HG02885 (cell line): ENCODE measurements at regions not wholly inside any gene's neighbourhood (a gene's known extent, or its start where the extent isn't known, plus 50 kb on each side); places are given as distances from the start of the nearest gene placed in this dataset.
"Not testable (repeated sequence)": the region's sequence is repeated elsewhere in the genome, so short reads cannot be mapped to it uniquely, and the experiment has no call there.

Source experiments
- ATAC-seq: cut with Tn5 transposase; IDR thresholded peaks from one replicate; pipeline ENCODE4 v1.9.1; 2021; ENCODE audit warnings: mild to moderate bottlenecking; ENCODE audit not compliant: unreplicated experiment, poor library complexity

DNA sequence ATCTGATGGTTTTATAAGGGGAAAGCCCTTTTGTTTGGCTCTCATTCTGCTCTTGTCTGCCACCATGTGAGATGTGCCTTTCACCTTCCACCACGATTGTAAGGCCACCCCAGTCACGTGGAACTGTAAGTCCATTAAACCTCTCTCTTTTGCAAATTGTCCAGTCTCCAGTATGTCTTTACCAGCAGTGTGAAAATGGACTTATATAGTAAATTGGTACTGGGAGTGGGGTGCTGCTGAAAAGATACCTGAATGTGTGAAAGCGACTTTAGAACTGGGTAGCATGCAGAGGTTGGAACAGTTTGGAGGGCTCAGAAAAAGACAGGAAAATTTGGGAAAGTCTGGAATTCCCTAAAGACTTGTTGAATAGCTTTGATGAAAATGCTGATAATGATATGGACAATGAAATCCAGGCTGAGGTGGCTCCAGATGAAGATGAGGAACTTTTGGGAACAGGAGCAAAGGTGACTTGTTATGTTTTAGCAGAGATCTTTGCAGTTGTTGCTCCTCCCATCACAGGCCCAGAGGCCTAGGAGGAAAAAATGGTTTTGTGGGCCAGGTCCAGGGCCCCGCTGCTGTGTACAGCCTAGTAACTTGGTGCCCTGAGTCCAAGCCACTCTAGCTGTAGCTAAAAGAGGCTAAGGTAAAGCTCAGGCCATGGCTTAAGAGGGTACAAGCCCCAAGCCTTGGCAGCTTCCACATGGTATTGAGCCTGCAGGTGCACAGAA, 275.7 kb upstream of the NPSR1 start:
- ATAC-seq, result no peak

DNA sequence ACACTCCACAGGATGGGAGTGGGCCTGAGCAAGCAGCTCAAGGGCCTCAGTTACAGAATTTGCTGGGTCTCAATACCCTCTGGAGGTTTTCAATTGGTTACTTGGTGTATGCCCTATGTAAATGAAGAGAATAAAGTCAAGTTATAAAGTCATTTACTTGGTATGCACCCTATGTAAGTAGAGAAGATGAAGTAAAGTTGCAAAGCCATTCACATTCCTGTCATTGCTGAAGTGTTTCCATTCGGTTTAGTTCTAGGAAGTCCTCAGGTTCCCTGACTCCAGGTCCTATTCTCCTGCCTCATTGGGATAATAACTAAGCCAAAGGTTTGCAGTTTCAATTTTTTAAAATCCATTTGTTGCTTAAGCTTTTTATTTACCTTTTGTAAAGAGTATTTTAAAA, 272.6 kb upstream of the NPSR1 start:
- no peak for ATAC-seq

GRCh38 chr7:34389332-34390078, 268.5 kb upstream of the NPSR1 start:
- ATAC-seq, result no peak

DNA sequence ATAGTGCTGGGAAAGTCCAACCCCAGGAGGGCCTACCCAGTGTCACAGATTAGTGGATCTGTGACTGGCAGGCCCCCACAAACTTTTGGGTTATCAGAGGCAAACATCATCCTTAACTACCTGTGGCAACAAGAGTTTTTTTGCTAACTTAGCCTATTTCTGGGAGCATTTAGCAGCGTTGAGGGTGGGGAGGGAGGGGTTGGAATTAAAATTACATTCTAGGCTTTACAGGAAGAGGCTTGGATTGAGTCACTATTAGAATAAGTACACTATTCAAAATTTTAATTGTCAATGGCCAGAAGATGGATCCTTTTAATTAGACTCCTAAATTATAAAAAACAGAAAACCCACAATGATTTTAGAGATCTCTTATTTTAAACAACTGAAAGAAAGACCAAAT, 267.9 kb upstream of the NPSR1 start:
- no peak for ATAC-seq

DNA sequence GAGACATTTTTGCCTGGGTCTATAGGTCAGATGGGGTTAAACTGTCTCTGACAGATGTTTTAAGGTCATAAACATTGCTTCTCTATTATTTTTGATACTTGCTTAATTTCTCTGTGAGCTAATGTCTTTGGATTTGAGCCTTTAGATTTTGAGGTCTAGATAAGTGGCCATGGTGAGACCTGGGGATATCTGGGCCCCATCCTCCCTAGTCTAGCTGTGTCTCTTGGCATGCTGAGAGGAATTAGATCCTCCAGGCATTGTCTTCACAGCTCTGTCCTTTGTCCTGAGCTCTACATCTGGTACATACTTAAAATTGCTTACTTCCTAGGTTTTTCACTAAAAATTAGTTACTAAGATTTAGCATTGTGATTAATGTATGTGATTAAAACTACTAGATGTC, 265.0 kb upstream of the NPSR1 start:
- ATAC-seq, result no peak

- ATAC-seq, result no peak
These were observed 261.5 kb upstream of the NPSR1 start for GRCh38 chr7:34396437-34397064.

- ATAC-seq, result no peak
These were observed 256.2 kb upstream of the NPSR1 start for GRCh38 chr7:34401776-34402175.

DNA sequence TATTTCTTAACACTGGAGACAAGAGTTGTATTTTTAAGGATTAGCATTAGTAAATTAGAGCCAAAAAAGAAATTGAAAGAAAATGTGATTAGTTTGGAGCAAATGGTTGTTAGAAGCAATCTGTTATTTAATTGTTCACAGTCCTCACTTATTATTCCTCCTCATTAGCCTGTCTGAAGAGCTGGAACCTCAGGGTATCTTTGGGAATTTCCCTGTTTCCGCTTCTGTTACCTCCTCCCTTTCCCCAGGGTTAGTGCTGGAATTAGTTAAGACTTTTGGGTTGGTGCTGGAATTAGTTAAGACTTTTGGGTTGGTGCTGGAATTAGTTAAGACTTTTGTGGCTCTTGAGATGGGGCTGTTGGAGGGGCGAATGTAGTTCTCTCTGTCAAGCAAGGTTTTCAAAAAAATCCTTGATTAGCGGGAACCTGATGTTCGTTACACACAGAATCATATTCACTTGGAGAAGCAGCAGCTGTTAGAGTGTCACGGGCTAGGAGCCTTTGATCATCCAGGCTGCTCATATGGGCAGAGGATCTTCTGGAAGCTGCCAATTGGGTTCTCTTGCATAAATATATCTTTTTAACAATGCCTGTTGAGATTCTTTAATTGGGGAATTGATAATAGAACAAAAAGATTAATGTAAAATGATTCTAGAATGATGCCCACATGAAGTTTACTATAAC, 251.0 kb upstream of the NPSR1 start:
- ATAC-seq, result no peak

- ATAC-seq, result no peak
These were observed 250.4 kb upstream of the NPSR1 start for GRCh38 chr7:34407586-34407985.

GRCh38 chr7:34417781-34418180, 240.2 kb upstream of the NPSR1 start:
- no peak for ATAC-seq

DNA sequence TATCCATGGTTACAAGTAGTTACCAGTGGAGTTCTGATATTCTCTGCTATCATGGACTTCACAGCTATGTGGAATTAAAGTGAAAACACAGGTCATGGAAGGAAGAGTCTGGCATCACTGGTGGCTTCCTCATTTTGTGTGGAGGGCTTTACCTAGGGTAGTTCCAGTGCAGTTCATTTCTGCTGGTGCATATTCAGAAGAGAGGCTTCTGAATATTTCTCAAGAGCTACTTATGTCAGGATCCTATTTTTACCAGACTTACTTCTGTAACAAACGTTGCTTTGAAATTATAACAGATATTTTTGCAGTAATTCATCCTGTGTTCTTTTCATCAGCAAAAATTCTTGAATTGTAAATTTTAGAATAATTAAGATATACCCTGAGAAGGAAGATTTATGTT, 236.5 kb upstream of the NPSR1 start:
- ATAC-seq, result no peak

DNA sequence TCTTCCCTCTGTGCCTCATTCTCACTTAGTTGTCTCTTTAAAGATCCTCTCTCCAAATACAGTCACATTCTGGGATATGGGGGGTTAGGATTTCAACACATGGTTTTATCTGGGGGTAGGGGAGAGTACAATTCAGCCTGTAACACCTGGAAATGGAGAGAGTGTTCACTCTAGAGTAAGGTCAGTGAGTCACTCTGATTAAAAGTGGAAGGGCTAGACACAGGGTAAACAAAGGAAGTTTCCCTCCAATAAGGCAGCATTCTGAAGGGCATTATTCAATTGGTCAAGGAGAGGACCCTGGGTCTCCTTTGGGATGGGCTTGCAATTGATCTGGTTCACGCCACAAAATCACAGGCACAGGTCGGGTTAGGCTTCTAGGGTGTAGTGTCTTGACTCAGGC, 232.8 kb upstream of the NPSR1 start:
- no peak for ATAC-seq

GRCh38 chr7:34425631-34426384, 232.2 kb upstream of the NPSR1 start:
- ATAC-seq, result no peak

DNA sequence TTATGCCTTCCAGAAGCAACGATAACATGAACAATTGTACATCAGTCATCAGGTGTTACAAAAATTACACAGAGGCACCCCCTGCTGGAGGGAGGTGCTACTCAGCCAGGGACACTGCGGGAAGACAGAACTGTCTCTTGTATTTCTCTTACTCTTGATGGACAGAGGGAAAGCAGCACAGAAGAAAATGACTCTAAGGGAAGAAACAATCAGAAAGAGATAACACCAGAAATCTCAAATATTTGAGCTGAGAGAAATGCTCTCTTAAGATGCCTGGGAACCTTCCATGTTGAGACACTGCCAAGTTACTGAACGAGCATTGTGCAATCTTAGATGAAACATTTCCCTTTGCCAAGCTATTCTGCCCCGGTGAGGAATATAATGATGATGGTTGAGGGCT, 227.6 kb upstream of the NPSR1 start:
- no peak for ATAC-seq

- no peak for ATAC-seq
These were observed 219.6 kb upstream of the NPSR1 start for GRCh38 chr7:34438436-34438835.

GRCh38 chr7:34445653-34446052, 212.4 kb upstream of the NPSR1 start:
- ATAC-seq, result no peak

GRCh38 chr7:34448531-34448930, 209.5 kb upstream of the NPSR1 start:
- ATAC-seq, result not testable (repeated sequence)

GRCh38 chr7:34449765-34450164, 208.3 kb upstream of the NPSR1 start:
- no peak for ATAC-seq

GRCh38 chr7:34451183-34451582, 206.8 kb upstream of the NPSR1 start:
- ATAC-seq, result no peak

- no peak for ATAC-seq
These were observed 206.1 kb upstream of the NPSR1 start for GRCh38 chr7:34451923-34452322.
